H1 (cell line): ENCODE measurements at regions not wholly inside any gene's neighbourhood (a gene's known extent, or its start where the extent isn't known, plus 50 kb on each side); places are given as distances from the start of the nearest gene placed in this dataset.

Experiments
- CTCF ChIA-PET: fragments of 300-600 bp; sonication (Branson Sonifier 250); formaldehyde crosslinking; loops from one replicate; lab custom pipeline; 2021; ENCODE audit not compliant: partially characterized antibody; lab: Charles Lee
- POLR2A ChIA-PET: fragments of 300-600 bp; sonication (Branson Sonifier 250); formaldehyde crosslinking; loops from one replicate; lab custom pipeline; 2021; ENCODE audit warnings: inconsistent platforms; ENCODE audit not compliant: partially characterized antibody; lab: Charles Lee
- DNase-seq, 2 experiments: peaks; one replicate each; pipeline versions ENCODE4 v3.0.0 to v3.0.0-alpha.2; 2010 to 2022; ENCODE audit warnings: low spot score in 2 of 2, low read depth in 1 of 2, mixed read lengths in 1 of 2
- FAIRE-seq: peaks from 2 replicates; lab custom pipeline; 2011; peaks lifted over from hg19 to GRCh38; lab: Jason Lieb, UNC
- H2AFZ ChIP-seq: 2 replicates; pipeline ENCODE4 v1.8.1; 2012; ENCODE audit warnings: low read length, inconsistent platforms
- H2AK5ac ChIP-seq: 2 replicates; pipeline ENCODE4 v1.6.1; 2013; ENCODE audit warnings: low read depth, low read length
- H2BK120ac ChIP-seq: replicated peaks from 2 replicates; pipeline ENCODE3; 2013; ENCODE audit warnings: low read depth, low read length, inconsistent platforms
- H2BK12ac ChIP-seq: 2 replicates; pipeline ENCODE4 v1.6.1; 2013; ENCODE audit warnings: low read depth, low read length
- H2BK15ac ChIP-seq: 2 replicates; pipeline ENCODE4 v1.6.1; 2013; ENCODE audit warnings: low read length
- H2BK20ac ChIP-seq: 2 replicates; pipeline ENCODE4 v1.6.1; 2013; ENCODE audit warnings: low read length
- H2BK5ac ChIP-seq: 2 replicates; pipeline ENCODE4 v1.6.1; 2013; ENCODE audit warnings: low read depth, low read length
- H3K14ac ChIP-seq: 2 replicates; pipeline ENCODE4 v1.6.1; 2013; ENCODE audit warnings: inconsistent platforms; ENCODE audit not compliant: insufficient read length
- H3K18ac ChIP-seq: 2 replicates; pipeline ENCODE4 v1.6.1; 2013; ENCODE audit warnings: low read length; ENCODE audit errors: extremely low read depth
- H3K23ac ChIP-seq: 2 replicates; pipeline ENCODE4 v1.6.1; 2013; ENCODE audit warnings: inconsistent platforms; ENCODE audit not compliant: insufficient read length
- H3K23me2 ChIP-seq: 2 replicates; pipeline ENCODE4 v1.6.1; 2013; ENCODE audit warnings: low read depth, low read length
- H3K27ac ChIP-seq: 2 replicates; pipeline ENCODE4 v1.6.1; 2011; ENCODE audit warnings: low read depth, low read length, inconsistent platforms
- H3K27me3 ChIP-seq, 4 experiments: replicated peaks in 1 of 4; 1 replicate in 1 of 4; 2 replicates in 3 of 4; pipeline versions ENCODE4 v1.6.1 to v1.8.1; 2011 to 2013; ENCODE audit warnings: low read length in 3 of 4, mild to moderate bottlenecking in 3 of 4, inconsistent platforms in 2 of 4, mixed read lengths in 2 of 4, moderate library complexity in 1 of 4; ENCODE audit not compliant: control insufficient read depth in 3 of 4, insufficient read depth in 3 of 4; ENCODE audit errors: extremely low read depth in 1 of 4
- H3K36me3 ChIP-seq, 4 experiments: 2 replicates each; pipeline versions ENCODE4 v1.6.1 to v1.8.1; 2011 to 2013; ENCODE audit warnings: mild to moderate bottlenecking in 4 of 4, low read length in 3 of 4, moderate library complexity in 2 of 4, control low read depth in 1 of 4, inconsistent platforms in 1 of 4; ENCODE audit not compliant: insufficient read depth in 4 of 4, control insufficient read depth in 2 of 4
- H3K4ac ChIP-seq: replicated peaks from 2 replicates; pipeline ENCODE3; 2013; ENCODE audit warnings: low read length, low read depth, mixed read lengths, inconsistent platforms; ENCODE audit not compliant: insufficient read length
- H3K4me1 ChIP-seq, 4 experiments: replicated peaks in 1 of 4; 1 replicate in 1 of 4; 2 replicates in 3 of 4; pipeline versions ENCODE4 v1.6.1 to v1.8.1; 2011 to 2013; ENCODE audit warnings: low read length in 3 of 4, inconsistent platforms in 2 of 4, mixed read lengths in 1 of 4; ENCODE audit not compliant: insufficient read depth in 4 of 4, control insufficient read depth in 3 of 4
- H3K4me2 ChIP-seq, 2 experiments: 2 replicates each; pipeline versions ENCODE4 v1.6.1 to v1.8.1; 2011 to 2013; ENCODE audit warnings: low read depth in 2 of 2, low read length in 2 of 2, control low read depth in 1 of 2, inconsistent platforms in 1 of 2, mild to moderate bottlenecking in 1 of 2; ENCODE audit not compliant: insufficient read depth in 1 of 2
- H3K4me3 ChIP-seq, 4 experiments: fragments of 200-600, 300-600 bp in 1 of 4; sonication (generic), shearing (Covaris generic), sonication (Bioruptor Twin) in 1 of 4; 2 replicates each; pipeline versions ENCODE4 v1.5.1 to v1.8.1; 2011 to 2016; ENCODE audit warnings: low read length in 4 of 4, low read depth in 3 of 4, control low read depth in 2 of 4, inconsistent platforms in 2 of 4, mild to moderate bottlenecking in 2 of 4, mixed read lengths in 1 of 4, moderate library complexity in 1 of 4; ENCODE audit not compliant: insufficient read depth in 2 of 4; ENCODE audit errors: extremely low read depth in 1 of 4
- H3K56ac ChIP-seq: replicated peaks from 2 replicates; pipeline ENCODE3; 2013; ENCODE audit warnings: low read depth, mild to moderate bottlenecking, mixed read lengths, low read length, inconsistent platforms; ENCODE audit not compliant: insufficient read length
- H3K79me1 ChIP-seq: 2 replicates; pipeline ENCODE4 v1.6.1; 2013; ENCODE audit warnings: low read depth, low read length, control low read depth
- H3K79me2 ChIP-seq, 2 experiments: 2 replicates each; pipeline versions ENCODE4 v1.6.1 to v1.8.1; 2012 to 2013; ENCODE audit warnings: low read length in 2 of 2, mild to moderate bottlenecking in 2 of 2, inconsistent platforms in 1 of 2; ENCODE audit not compliant: insufficient read depth in 2 of 2, control insufficient read depth in 1 of 2
- H3K9ac ChIP-seq, 4 experiments: replicated peaks in 1 of 4; 1 replicate in 1 of 4; 2 replicates in 3 of 4; pipeline versions ENCODE4 v1.6.1 to v1.8.1; 2011 to 2013; ENCODE audit warnings: low read depth in 3 of 4, low read length in 3 of 4, control low read depth in 2 of 4, mild to moderate bottlenecking in 2 of 4, moderate library complexity in 2 of 4, inconsistent platforms in 1 of 4; ENCODE audit errors: extremely low read depth in 1 of 4
- H3K9me3 ChIP-seq, 2 experiments: 2 replicates each; pipeline versions ENCODE4 v1.6.1 to v1.8.1; 2012 to 2013; ENCODE audit warnings: mild to moderate bottlenecking in 2 of 2, moderate library complexity in 2 of 2, control low read depth in 1 of 2, inconsistent platforms in 1 of 2, low read depth in 1 of 2, low read length in 1 of 2, mixed read lengths in 1 of 2; ENCODE audit not compliant: insufficient read depth in 2 of 2
- H4K20me1 ChIP-seq, 2 experiments: replicated peaks in 1 of 2; 2 replicates each; pipeline versions ENCODE3 to v1.8.1; 2011 to 2013; ENCODE audit warnings: inconsistent platforms in 2 of 2, low read length in 2 of 2, mild to moderate bottlenecking in 1 of 2; ENCODE audit not compliant: insufficient read depth in 2 of 2, control insufficient read depth in 1 of 2
- H4K5ac ChIP-seq: 2 replicates; pipeline ENCODE4 v1.6.1; 2013; ENCODE audit warnings: low read length, low read depth, mixed read lengths, inconsistent platforms; ENCODE audit not compliant: insufficient read length
- H4K8ac ChIP-seq: 2 replicates; pipeline ENCODE4 v1.8.0; 2013; ENCODE audit warnings: mild to moderate bottlenecking, moderate library complexity, low read length, inconsistent platforms; ENCODE audit not compliant: insufficient read depth; ENCODE audit errors: extremely low read depth
- H4K91ac ChIP-seq: replicated peaks from 2 replicates; pipeline ENCODE3; 2013; ENCODE audit warnings: low read length, mixed read lengths, inconsistent platforms; ENCODE audit not compliant: insufficient read length
- CBX5 ChIP-seq: fragments of 300-800, 300-1000 bp; sonication (generic); IDR thresholded peaks from 2 replicates; pipeline ENCODE4 v1.7.1; 2016; ENCODE audit warnings: antibody characterized with exemption, low read length, low read depth
- CEBPB ChIP-seq: IDR thresholded peaks from 2 replicates; pipeline ENCODE4 v1.6.1; 2012; ENCODE audit warnings: low read depth, low read length
- EZH2 ChIP-seq: fragments of 200-600 bp; sonication (generic); IDR thresholded peaks from 2 replicates; pipeline ENCODE4 v1.7.1; 2012; ENCODE audit warnings: low read depth, mild to moderate bottlenecking, moderate library complexity, low read length, inconsistent platforms; ENCODE audit not compliant: severe bottlenecking
- GABPA ChIP-seq: IDR thresholded peaks from 2 replicates; pipeline ENCODE4 v1.6.1; 2011; ENCODE audit warnings: mild to moderate bottlenecking, low read length, moderate library complexity, borderline replicate concordance; ENCODE audit not compliant: insufficient read depth
- HDAC6 ChIP-seq: IDR thresholded peaks from one replicate; pipeline ENCODE4 v1.7.1; 2012; ENCODE audit warnings: low read depth, mild to moderate bottlenecking, inconsistent platforms, low read length, moderate library complexity
- MAFK ChIP-seq: IDR thresholded peaks from 2 replicates; pipeline ENCODE4 v1.6.1; 2012; ENCODE audit warnings: low read depth, mild to moderate bottlenecking, improper control_type of control experiment, low read length
- POLR2AphosphoS5 ChIP-seq: IDR thresholded peaks from 2 replicates; pipeline ENCODE4 v1.6.1; 2011; ENCODE audit warnings: low read depth, low read length
- SIX5 ChIP-seq: IDR thresholded peaks from 2 replicates; pipeline ENCODE4 v1.6.1; 2011; ENCODE audit warnings: mild to moderate bottlenecking, low read depth, low read length
- SUZ12 ChIP-seq: fragments of 200-600 bp; sonication (generic); IDR thresholded peaks from 2 replicates; pipeline ENCODE4 v1.6.1; 2012; ENCODE audit warnings: mild to moderate bottlenecking, inconsistent platforms, low read length, moderate library complexity, mixed read lengths
- TCF12 ChIP-seq: IDR thresholded peaks from 2 replicates; pipeline ENCODE4 v1.6.1; 2011; ENCODE audit warnings: low read depth, mild to moderate bottlenecking, low read length
- WGBS, 2 experiments: shearing (Covaris generic) in 1 of 2; methylation state at CpG; one replicate each; pipeline versions ENCODE4 v1.1.6 to v1.1.7; 2013 to 2015; ENCODE audit warnings: low lambda C conversion rate in 2 of 2, mixed read lengths in 2 of 2, inconsistent platforms in 1 of 2, low coverage in 1 of 2, missing lambda C conversion rate in 1 of 2; ENCODE audit not compliant: insufficient replicate concordance in 2 of 2, insufficient coverage in 1 of 2, insufficient read length in 1 of 2; ENCODE audit errors: extremely low coverage in 1 of 2, missing lambda C conversion rate in 1 of 2; 5-methylcytosine and 5-hydroxymethylcytosine counted together

DNA sequence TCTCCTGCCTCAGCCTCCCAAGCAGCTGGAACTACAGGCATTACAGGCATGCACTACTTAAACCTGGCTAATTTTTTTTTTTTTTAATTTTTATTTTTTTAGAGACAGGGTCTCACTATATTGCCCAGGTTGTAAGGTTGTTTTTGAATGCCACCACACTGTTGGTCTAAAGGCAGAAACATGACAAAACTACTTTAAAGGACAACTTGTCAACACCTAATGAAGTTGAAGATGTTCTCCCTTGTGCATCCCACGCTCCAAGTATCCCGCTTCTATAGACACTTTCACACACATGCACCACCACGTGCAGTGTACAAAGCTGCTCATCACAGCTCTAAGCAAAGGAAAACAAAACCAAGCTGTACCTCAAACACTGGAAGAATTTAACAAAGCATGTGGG is 226.4 kb downstream of the FGFR2 start:
- no peak overlapping the region for H3K4ac ChIP-seq
- no peak overlapping the region for H3K27ac ChIP-seq
- H2BK15ac ChIP-seq = no peak overlapping the region
- no peak overlapping the region for H3K9ac ChIP-seq
- CTCF ChIA-PET = no interaction called here
- H3K4me1 ChIP-seq = peaks cover 0 to 8% (median 0%) of the 10 kb centered on the region in 4 experiments; a peak in 3 of 7 replicates
- H2BK120ac ChIP-seq = no peak overlapping the region
- H3K4me3 ChIP-seq = no peak overlapping the region
- no peaks in the 10 kb centered on the region for H3K79me1 ChIP-seq
- WGBS, 2 experiments = 97% methylated on average over 3 of the region's 3 CpGs; no CpG with 5 or more reads in 1 of the 2 experiments
- no peak overlapping the region for H3K23ac ChIP-seq
- no peak overlapping the region for H2AFZ ChIP-seq
- no peaks in the 10 kb centered on the region for H3K36me3 ChIP-seq
- no peaks in the 10 kb centered on the region for H3K27me3 ChIP-seq
- no peak overlapping the region for H2AK5ac ChIP-seq
- H3K23me2 ChIP-seq = no peaks in the 10 kb centered on the region
- H2BK12ac ChIP-seq = no peak overlapping the region
- no peak overlapping the region for H3K4me2 ChIP-seq
- H4K5ac ChIP-seq = no peak overlapping the region
- no peak overlapping the region for H4K91ac ChIP-seq
- POLR2A ChIA-PET = no interaction called here
- H3K56ac ChIP-seq = no peak overlapping the region
- H3K79me2 ChIP-seq = no peaks in the 10 kb centered on the region
- H2BK20ac ChIP-seq = no peak overlapping the region
- H3K18ac ChIP-seq = no peak overlapping the region
- FAIRE-seq = no peak
- no peaks in the 10 kb centered on the region for H3K9me3 ChIP-seq
- H2BK5ac ChIP-seq = no peak overlapping the region
- no peak for DNase-seq
- H4K20me1 ChIP-seq = no peaks in the 10 kb centered on the region
- H4K8ac ChIP-seq = no peak overlapping the region
- H3K14ac ChIP-seq = no peak overlapping the region
- TF ChIP-seq EZH2 (no peak), POLR2AphosphoS5 (no peak), CBX5 (no peak), HDAC6 (no peak), GABPA (no peak), CEBPB (no peak), MAFK (no peak), SIX5 (no peak), TCF12 (no peak), SUZ12 (no peak)
